HG03066 (cell line): ENCODE measurements at regions not wholly inside any gene's neighbourhood (a gene's known extent, or its start where the extent isn't known, plus 50 kb on each side); places are given as distances from the start of the nearest gene placed in this dataset.
"Not testable (repeated sequence)": the region's sequence is repeated elsewhere in the genome, so short reads cannot be mapped to it uniquely, and the experiment has no call there.

Experiments
- ATAC-seq: cut with Tn5 transposase; IDR thresholded peaks from one replicate; pipeline ENCODE4 v1.9.1; 2021; ENCODE audit warnings: low read depth; ENCODE audit not compliant: unreplicated experiment

GRCh38 chr9:106174346-106174745 lies 480.0 kb downstream of the TMEM38B start:
- no peak for ATAC-seq

GRCh38 chr9:106177216-106177615 lies 482.9 kb downstream of the TMEM38B start:
- ATAC-seq = no peak

GRCh38 chr9:106179191-106179590 lies 484.9 kb downstream of the TMEM38B start:
- ATAC-seq = no peak

GRCh38 chr9:106203815-106204516 lies 509.6 kb downstream of the TMEM38B start:
- not testable (repeated sequence) for ATAC-seq

GRCh38 chr9:106207298-106207697 lies 513.0 kb downstream of the TMEM38B start:
- no peak for ATAC-seq

GRCh38 chr9:106218427-106218826 lies 524.1 kb downstream of the TMEM38B start:
- ATAC-seq = peak; percentile 42

- peak; percentile 58 for ATAC-seq
Observed at GRCh38 chr9:106218854-106219253, 524.5 kb downstream of the TMEM38B start.

- ATAC-seq = no peak
Observed at GRCh38 chr9:106220415-106220814, 526.1 kb downstream of the TMEM38B start.

GRCh38 chr9:106228861-106229260 lies 534.5 kb downstream of the TMEM38B start:
- ATAC-seq = no peak

GRCh38 chr9:106233116-106233515 lies 538.8 kb downstream of the TMEM38B start:
- ATAC-seq = no peak

GRCh38 chr9:106260908-106261307 lies 566.6 kb downstream of the TMEM38B start:
- ATAC-seq = not testable (repeated sequence)

- no peak for ATAC-seq
Observed at GRCh38 chr9:106277966-106278365, 583.6 kb downstream of the TMEM38B start.

GRCh38 chr9:106283769-106284168 lies 579.2 kb upstream of the ZNF462 start:
- no peak for ATAC-seq

- ATAC-seq = no peak
Observed at GRCh38 chr9:106284296-106284695, 578.7 kb upstream of the ZNF462 start.

GRCh38 chr9:106286249-106286648 lies 576.7 kb upstream of the ZNF462 start:
- no peak for ATAC-seq

GRCh38 chr9:106287091-106287631 lies 575.8 kb upstream of the ZNF462 start:
- no peak for ATAC-seq

- ATAC-seq = no peak
Observed at GRCh38 chr9:106287731-106288130, 575.2 kb upstream of the ZNF462 start.

GRCh38 chr9:106288689-106289088 lies 574.3 kb upstream of the ZNF462 start:
- no peak for ATAC-seq

GRCh38 chr9:106291786-106292185 lies 571.2 kb upstream of the ZNF462 start:
- ATAC-seq = no peak

- ATAC-seq = no peak
Observed at GRCh38 chr9:106296426-106296825, 566.5 kb upstream of the ZNF462 start.

- ATAC-seq = no peak
Observed at GRCh38 chr9:106298997-106299396, 564.0 kb upstream of the ZNF462 start.

- no peak for ATAC-seq
Observed at GRCh38 chr9:106304401-106304920, 558.5 kb upstream of the ZNF462 start.
